ENCODE measurements at regions not wholly inside any gene's neighbourhood (a gene's known extent, or its start where the extent isn't known, plus 50 kb on each side); places are given as distances from the start of the nearest gene placed in this dataset.

DNA sequence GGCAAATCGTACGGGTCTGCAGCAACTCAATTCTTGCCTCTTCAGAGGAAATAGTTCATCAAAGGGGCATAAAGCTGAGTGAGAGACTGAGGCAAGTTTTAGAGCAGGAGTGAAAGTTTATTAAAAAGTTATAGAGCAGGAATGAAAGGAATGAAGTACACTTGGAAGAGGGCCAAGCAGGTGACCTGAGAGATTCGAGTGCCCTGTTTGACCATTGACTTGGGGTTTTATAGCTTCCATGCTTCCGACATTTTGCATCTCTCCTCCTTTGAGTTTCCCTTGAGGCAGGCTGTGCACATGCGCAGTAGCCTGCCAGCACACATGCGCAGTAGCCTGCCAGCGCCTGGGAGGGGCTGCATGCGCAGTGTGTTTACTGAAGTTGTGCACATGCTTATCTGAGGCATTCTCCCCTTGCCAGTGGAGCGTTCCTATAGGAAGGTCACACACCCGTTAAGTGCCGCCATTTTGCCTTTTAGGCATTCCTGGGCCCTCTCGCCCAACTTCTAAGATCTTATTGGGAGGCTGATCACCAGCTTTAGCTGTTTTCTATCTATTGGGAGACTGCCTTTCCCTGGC, 265.5 kb upstream of the MGAT5 start:
- Histone ChIP-seq H3K4me3 (no peak overlapping the region), H3K27ac (ENCODE audit: extremely low read depth, low read depth, low read length) (no peak overlapping the region), H3K4me1 (replicated peaks in 1 of 2; ENCODE audit: control insufficient read depth in 2 of 2, insufficient read depth in 2 of 2, low read length in 2 of 2) (peaks cover 0 to 4% of the 10 kb centered on the region in 2 experiments; a peak in 2 of 5 replicates), H3K4me2 (ENCODE audit: insufficient read depth, low read length) (peak overlapping the region; percentile 46), H3K27me3 (ENCODE audit: control insufficient read depth in 2 of 2, insufficient read depth in 2 of 2, low read length in 2 of 2) (no peaks in the 10 kb centered on the region), H3K9me1 (ENCODE audit: control insufficient read depth, insufficient read depth, low read length) (no peaks in the 10 kb centered on the region), H3K79me2 (ENCODE audit: control insufficient read depth, insufficient read depth, low read length) (no peaks in the 10 kb centered on the region), H3K9me3 (replicated peaks; ENCODE audit: control insufficient read depth, insufficient read depth, low read depth, low read length) (no peaks in the 10 kb centered on the region; the same call in 1 of the 2 replicates), H3K36me3 (ENCODE audit: control insufficient read depth, insufficient read depth, low read length) (no peaks in the 10 kb centered on the region), H4K20me1 (replicated peaks; ENCODE audit: control insufficient read depth, insufficient read depth, low read length) (no peaks in the 10 kb centered on the region), H3K9ac (ENCODE audit: insufficient read depth in 1 of 2, low read depth in 2 of 2, low read length in 2 of 2) (no peak overlapping the region), H2AFZ (ENCODE audit: low read depth, low read length) (peak overlapping the region; percentile 81)
- POLR2A ChIA-PET: interaction anchor here (0.7 kb wide), 1 partner anchor 36 kb away, joined by 3 read pairs; no protein-coding TSS in a partner anchor
- BruUV-seq (replicated peaks): no TSS peak
- DNase-seq (ENCODE audit: extremely low read depth in 1 of 4, low spot score in 3 of 4) (peak; percentile 29 to 58 (median 48)), FAIRE-seq (peak; percentile 51), ATAC-seq (peak; percentile 88)
- 11% methylated on average over 11 of the region's 12 CpGs for WGBS (ENCODE audit: insufficient coverage, low coverage, missing lambda C conversion rate)
- in situ Hi-C loops (cut with MboI): no loop called here
- intact Hi-C loops (cut with micrococcal nuclease): no loop called here
- CTCF ChIA-PET (ENCODE audit: low intra/inter-chr PET ratio): no interaction called here
- TF ChIP-seq MEIS2 (IDR thresholded peaks at IDR 0.05; ENCODE audit: partially characterized antibody) (peak; percentile 53), ZNF253 (CRISPR knock-in tag; conservative IDR thresholded peaks at IDR 0.05) (no peak), MAX (CRISPR knock-in tag; IDR thresholded peaks at IDR 0.05) (peak; percentile 53; the same call in 1 of the 2 replicates), YY1 (IDR thresholded peaks at IDR 0.05; ENCODE audit: borderline replicate concordance in 1 of 3, control insufficient read depth in 1 of 3, extremely low read depth in 1 of 3, insufficient read depth in 3 of 3, insufficient read length in 1 of 3, insufficient replicate concordance in 2 of 3, low read depth in 1 of 3, low read length in 2 of 3) (peak in 1 of 3 experiments; percentile 46), ZZZ3 (IDR thresholded peaks at IDR 0.05) (no peak), ZSCAN32 (CRISPR knock-in tag; IDR thresholded peaks at IDR 0.05) (no peak), NR1H2 (CRISPR knock-in tag; IDR thresholded peaks at IDR 0.05) (no peak), ZFX (CRISPR knock-in tag; IDR thresholded peaks at IDR 0.05) (no peak), SMAD2 (IDR thresholded peaks at IDR 0.05; ENCODE audit: low read depth, low read length) (no peak), RFX7 (CRISPR knock-in tag; IDR thresholded peaks at IDR 0.05) (no peak), ARHGAP35 (IDR thresholded peaks at IDR 0.05; ENCODE audit: partially characterized antibody) (no peak), CXXC5 (CRISPR knock-in tag; IDR thresholded peaks at IDR 0.05) (0 out of 2 replicates have a peak, but pooled peaks have one; percentile 14), SRF (CRISPR knock-in tag; IDR thresholded peaks at IDR 0.05) (no peak), GTF2F1 (IDR thresholded peaks at IDR 0.05; ENCODE audit: low read depth, low read length) (no peak), PHF21A (IDR thresholded peaks at IDR 0.05; ENCODE audit: borderline replicate concordance, low read depth) (no peak), FUS (optimal IDR thresholded peaks at IDR 0.05; ENCODE audit: low read depth, low read length) (no peak), ZNF398 (CRISPR knock-in tag; IDR thresholded peaks at IDR 0.05) (no peak), ZNF133 (CRISPR knock-in tag; IDR thresholded peaks at IDR 0.05) (no peak)
- TF ChIP-seq, protein P1, sequence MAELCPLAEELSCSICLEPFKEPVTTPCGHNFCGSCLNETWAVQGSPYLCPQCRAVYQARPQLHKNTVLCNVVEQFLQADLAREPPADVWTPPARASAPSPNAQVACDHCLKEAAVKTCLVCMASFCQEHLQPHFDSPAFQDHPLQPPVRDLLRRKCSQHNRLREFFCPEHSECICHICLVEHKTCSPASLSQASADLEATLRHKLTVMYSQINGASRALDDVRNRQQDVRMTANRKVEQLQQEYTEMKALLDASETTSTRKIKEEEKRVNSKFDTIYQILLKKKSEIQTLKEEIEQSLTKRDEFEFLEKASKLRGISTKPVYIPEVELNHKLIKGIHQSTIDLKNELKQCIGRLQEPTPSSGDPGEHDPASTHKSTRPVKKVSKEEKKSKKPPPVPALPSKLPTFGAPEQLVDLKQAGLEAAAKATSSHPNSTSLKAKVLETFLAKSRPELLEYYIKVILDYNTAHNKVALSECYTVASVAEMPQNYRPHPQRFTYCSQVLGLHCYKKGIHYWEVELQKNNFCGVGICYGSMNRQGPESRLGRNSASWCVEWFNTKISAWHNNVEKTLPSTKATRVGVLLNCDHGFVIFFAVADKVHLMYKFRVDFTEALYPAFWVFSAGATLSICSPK (IDR thresholded peaks at IDR 0.05; ENCODE audit: borderline replicate concordance): no peak
